PFSK-1 (cell line): ENCODE measurements at regions not wholly inside any gene's neighbourhood (a gene's known extent, or its start where the extent isn't known, plus 50 kb on each side); places are given as distances from the start of the nearest gene placed in this dataset.

Experiments
- FOXP2 ChIP-seq: optimal IDR thresholded peaks from 2 replicates; pipeline ENCODE3; 2011; ENCODE audit warnings: borderline replicate concordance, control low read depth, inconsistent platforms; ENCODE audit not compliant: insufficient read depth; ENCODE audit errors: extremely low read length, extremely low read depth
- POLR2AphosphoS5 ChIP-seq: IDR thresholded peaks from 2 replicates; pipeline ENCODE4 v1.6.1; 2012; ENCODE audit warnings: low read depth, mild to moderate bottlenecking, control low read depth, low read length, moderate library complexity
- SIN3A ChIP-seq: IDR thresholded peaks from 2 replicates; pipeline ENCODE4 v1.6.1; 2012; ENCODE audit warnings: mild to moderate bottlenecking, low read length, moderate library complexity, borderline replicate concordance; ENCODE audit not compliant: insufficient read depth
- TAF1 ChIP-seq: IDR thresholded peaks from 2 replicates; pipeline ENCODE4 v1.6.1; 2012; ENCODE audit warnings: low read length, control low read depth, borderline replicate concordance; ENCODE audit not compliant: insufficient read depth
- TF ChIP-seq, protein P1 (sequence below), 2 experiments: IDR thresholded peaks; 2 replicates each; pipeline versions ENCODE4 v1.6.1 to v1.8.0; 2011 to 2012; ENCODE audit warnings: low read depth in 2 of 2, low read length in 2 of 2, control low read depth in 1 of 2, inconsistent platforms in 1 of 2, mild to moderate bottlenecking in 1 of 2, moderate library complexity in 1 of 2; ENCODE audit not compliant: insufficient read depth in 1 of 2

DNA sequence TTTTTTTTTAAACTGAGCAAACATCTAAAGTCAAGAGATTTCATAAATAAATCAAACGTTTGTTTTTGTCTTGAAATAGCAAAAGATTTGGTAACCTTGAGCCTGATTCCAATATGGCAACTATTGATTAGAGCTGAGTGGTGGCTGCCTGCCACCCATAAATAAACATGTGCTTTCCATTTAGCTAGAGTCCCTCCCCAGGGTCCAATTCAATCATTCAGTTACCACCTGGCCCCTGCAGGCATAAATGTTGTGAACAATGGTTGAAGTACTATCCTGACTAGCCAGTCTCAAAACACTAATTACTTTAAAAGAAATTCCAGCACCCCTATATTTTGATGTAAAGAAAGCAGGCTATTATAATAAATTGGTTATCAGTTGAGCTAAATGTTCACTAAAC, 129.7 kb upstream of the GRIP1 start:
- no peak for TF ChIP-seq SIN3A
- TF ChIP-seq POLR2AphosphoS5 = no peak
- TF ChIP-seq, protein P1, sequence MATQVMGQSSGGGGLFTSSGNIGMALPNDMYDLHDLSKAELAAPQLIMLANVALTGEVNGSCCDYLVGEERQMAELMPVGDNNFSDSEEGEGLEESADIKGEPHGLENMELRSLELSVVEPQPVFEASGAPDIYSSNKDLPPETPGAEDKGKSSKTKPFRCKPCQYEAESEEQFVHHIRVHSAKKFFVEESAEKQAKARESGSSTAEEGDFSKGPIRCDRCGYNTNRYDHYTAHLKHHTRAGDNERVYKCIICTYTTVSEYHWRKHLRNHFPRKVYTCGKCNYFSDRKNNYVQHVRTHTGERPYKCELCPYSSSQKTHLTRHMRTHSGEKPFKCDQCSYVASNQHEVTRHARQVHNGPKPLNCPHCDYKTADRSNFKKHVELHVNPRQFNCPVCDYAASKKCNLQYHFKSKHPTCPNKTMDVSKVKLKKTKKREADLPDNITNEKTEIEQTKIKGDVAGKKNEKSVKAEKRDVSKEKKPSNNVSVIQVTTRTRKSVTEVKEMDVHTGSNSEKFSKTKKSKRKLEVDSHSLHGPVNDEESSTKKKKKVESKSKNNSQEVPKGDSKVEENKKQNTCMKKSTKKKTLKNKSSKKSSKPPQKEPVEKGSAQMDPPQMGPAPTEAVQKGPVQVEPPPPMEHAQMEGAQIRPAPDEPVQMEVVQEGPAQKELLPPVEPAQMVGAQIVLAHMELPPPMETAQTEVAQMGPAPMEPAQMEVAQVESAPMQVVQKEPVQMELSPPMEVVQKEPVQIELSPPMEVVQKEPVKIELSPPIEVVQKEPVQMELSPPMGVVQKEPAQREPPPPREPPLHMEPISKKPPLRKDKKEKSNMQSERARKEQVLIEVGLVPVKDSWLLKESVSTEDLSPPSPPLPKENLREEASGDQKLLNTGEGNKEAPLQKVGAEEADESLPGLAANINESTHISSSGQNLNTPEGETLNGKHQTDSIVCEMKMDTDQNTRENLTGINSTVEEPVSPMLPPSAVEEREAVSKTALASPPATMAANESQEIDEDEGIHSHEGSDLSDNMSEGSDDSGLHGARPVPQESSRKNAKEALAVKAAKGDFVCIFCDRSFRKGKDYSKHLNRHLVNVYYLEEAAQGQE (IDR thresholded peaks at IDR 0.05; ENCODE audit: insufficient read depth in 1 of 2, low read depth in 2 of 2, low read length in 2 of 2) = no peak
- no peak for TF ChIP-seq FOXP2
- TF ChIP-seq TAF1 = no peak
